ENCODE measurements at regions not wholly inside any gene's neighbourhood (a gene's known extent, or its start where the extent isn't known, plus 50 kb on each side); places are given as distances from the start of the nearest gene placed in this dataset.

DNA sequence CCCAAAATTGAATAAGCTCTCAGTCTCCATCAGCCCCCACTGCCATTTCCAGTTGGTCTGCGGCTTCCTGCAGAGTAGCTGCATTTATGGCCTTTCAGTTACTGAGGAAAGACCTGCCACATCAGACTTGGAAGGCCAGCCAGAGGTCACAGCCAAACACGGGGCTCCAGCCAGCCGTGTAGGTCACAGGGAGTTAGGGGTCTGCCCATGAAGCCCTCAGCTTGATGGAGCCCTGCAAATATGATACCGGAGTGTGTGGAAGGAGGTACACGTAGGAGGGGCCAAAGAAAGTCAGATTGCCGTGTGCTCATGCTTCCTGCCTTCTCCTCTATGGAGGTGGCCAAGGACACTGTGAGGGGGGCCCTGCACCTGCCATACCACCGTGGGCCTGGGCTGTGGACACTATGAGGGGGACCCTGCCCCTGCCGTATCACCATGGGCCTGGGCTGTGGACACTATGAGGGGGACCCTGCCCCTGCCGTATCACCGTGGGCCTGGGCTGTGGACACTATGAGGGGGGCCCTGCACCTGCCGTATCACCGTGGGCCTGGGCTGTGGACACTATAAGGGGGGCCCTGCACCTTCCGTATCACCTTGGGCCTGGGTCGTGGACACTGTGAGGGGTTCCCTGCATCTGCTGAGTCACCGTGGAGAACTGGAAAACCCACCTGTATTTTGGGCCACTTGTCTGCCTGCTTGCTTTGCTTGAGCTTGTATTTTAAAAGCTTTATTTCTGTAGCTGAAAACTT is 335.7 kb upstream of the SHH start:
- TF ChIP-seq EZH2 (IDR thresholded peaks at IDR 0.05; ENCODE audit: insufficient read depth, poor library complexity, severe bottlenecking) (no peak), EZH2phosphoT487 (IDR thresholded peaks at IDR 0.05; ENCODE audit: insufficient read depth, low read depth) (no peak)

All from GM23248 (cell line).